Endodermal cell (in vitro differentiated cells): ENCODE measurements at regions not wholly inside any gene's neighbourhood (a gene's known extent, or its start where the extent isn't known, plus 50 kb on each side); places are given as distances from the start of the nearest gene placed in this dataset.
A peak's percentile ranks its signal among the peaks of the same experiment; 100 is the strongest.

Experiments
- DNase-seq: peaks from one replicate; pipeline ENCODE4 v3.0.0-alpha.2; 2017
- H3K27ac ChIP-seq: 2 replicates; pipeline ENCODE4 v1.5.1; 2013; ENCODE audit warnings: mild to moderate bottlenecking, low read depth, low read length, moderate library complexity
- H3K27me3 ChIP-seq: 2 replicates; pipeline ENCODE4 v1.6.1; 2013; ENCODE audit warnings: mild to moderate bottlenecking, low read length, moderate library complexity; ENCODE audit not compliant: insufficient read depth, control insufficient read depth, poor library complexity, severe bottlenecking
- H3K36me3 ChIP-seq: 2 replicates; pipeline ENCODE4 v1.7.0; 2013; ENCODE audit warnings: mild to moderate bottlenecking, low read length, moderate library complexity; ENCODE audit not compliant: control insufficient read depth, insufficient read depth
- H3K4me1 ChIP-seq: one replicate; pipeline ENCODE4 v1.7.0; 2013; ENCODE audit warnings: low read length; ENCODE audit not compliant: control insufficient read depth, insufficient read depth
- H3K4me3 ChIP-seq: 2 replicates; pipeline ENCODE4 v1.5.1; 2013; ENCODE audit warnings: mild to moderate bottlenecking, low read length, moderate library complexity
- H3K9ac ChIP-seq: 2 replicates; pipeline ENCODE4 v1.6.1; 2013; ENCODE audit warnings: mild to moderate bottlenecking, low read length, moderate library complexity; ENCODE audit not compliant: poor library complexity, severe bottlenecking; ENCODE audit errors: extremely low read depth
- H3K9me3 ChIP-seq: 2 replicates; pipeline ENCODE4 v1.6.1; 2013; ENCODE audit warnings: mild to moderate bottlenecking, low read length, moderate library complexity; ENCODE audit not compliant: control insufficient read depth
- H3K27ac Mint-ChIP-seq: 2 replicates; pipeline ENCODE4 v1.8.0; 2020; ENCODE audit warnings: mixed read lengths
- H3K27me3 Mint-ChIP-seq: 2 replicates; pipeline ENCODE4 v1.8.0; 2021; ENCODE audit warnings: mild to moderate bottlenecking, mixed read lengths; ENCODE audit not compliant: insufficient read depth
- H3K36me3 Mint-ChIP-seq: 2 replicates; pipeline ENCODE4 v1.8.0; 2020; ENCODE audit warnings: low read depth, mixed read lengths
- H3K4me1 Mint-ChIP-seq: 2 replicates; pipeline ENCODE4 v1.8.0; 2020; ENCODE audit warnings: mixed read lengths
- H3K4me3 Mint-ChIP-seq: 2 replicates; pipeline ENCODE4 v1.8.0; 2020; ENCODE audit warnings: mild to moderate bottlenecking, moderate library complexity, mixed read lengths
- H3K9me3 Mint-ChIP-seq: 2 replicates; pipeline ENCODE4 v1.8.0; 2020; ENCODE audit warnings: mild to moderate bottlenecking, mixed read lengths
- CTCF ChIP-seq: fragments of 200-600 bp; sonication (generic); conservative IDR thresholded peaks from 2 replicates; pipeline ENCODE4 v1.5.0; 2021; ENCODE audit warnings: antibody characterized with exemption, mild to moderate bottlenecking
- WGBS, 2 experiments: methylation state at CpG; one replicate each; pipeline versions ENCODE4 v1.1.5 to v1.1.7; 2013; ENCODE audit warnings: missing lambda C conversion rate in 2 of 2, mixed read lengths in 1 of 2; ENCODE audit not compliant: insufficient coverage in 1 of 2, insufficient read length in 1 of 2; 5-methylcytosine and 5-hydroxymethylcytosine counted together

GRCh38 chr13:30120133-30120822 is 187.1 kb downstream of the KATNAL1 start:
- WGBS, 2 experiments, result 90 to 94% methylated on average over 1 of the region's 1 CpG
- Histone ChIP-seq H3K9ac (no peak overlapping the region), H3K36me3 (no peaks in the 10 kb centered on the region), H3K27ac (no peak overlapping the region), H3K27me3 (no peaks in the 10 kb centered on the region), H3K4me3 (no peak overlapping the region), H3K9me3 (peaks cover 26% of the 10 kb centered on the region), H3K4me1 (peaks cover under 1% of the 10 kb centered on the region)
- no peak for TF ChIP-seq CTCF
- Mint-ChIP-seq H3K27ac (no peak overlapping the region), H3K36me3 (no peaks in the 10 kb centered on the region), H3K4me1 (no peaks in the 10 kb centered on the region), H3K4me3 (no peak overlapping the region), H3K27me3 (no peaks in the 10 kb centered on the region), H3K9me3 (peaks cover 11% of the 10 kb centered on the region)
- DNase-seq, result no peak

GRCh38 chr13:30119476-30119875 is 187.9 kb downstream of the KATNAL1 start:
- peaks cover 3% of the 10 kb centered on the region for H3K4me1 Mint-ChIP-seq
- H3K9me3 Mint-ChIP-seq, result peaks cover 11% of the 10 kb centered on the region
- Histone ChIP-seq H3K27me3 (no peaks in the 10 kb centered on the region), H3K9me3 (peaks cover 26% of the 10 kb centered on the region), H3K4me1 (peaks cover 3% of the 10 kb centered on the region), H3K9ac (no peak overlapping the region), H3K36me3 (no peaks in the 10 kb centered on the region), H3K27ac (no peak overlapping the region), H3K4me3 (no peak overlapping the region)
- H3K36me3 Mint-ChIP-seq, result no peaks in the 10 kb centered on the region
- no peak for TF ChIP-seq CTCF
- no peak for DNase-seq
- H3K27ac Mint-ChIP-seq, result no peak overlapping the region
- 84 to 93% methylated on average over 5 to 6 of the region's 6 CpGs for WGBS, 2 experiments
- H3K4me3 Mint-ChIP-seq, result no peak overlapping the region
- no peaks in the 10 kb centered on the region for H3K27me3 Mint-ChIP-seq

GRCh38 chr13:30116379-30116778 is 191.0 kb downstream of the KATNAL1 start:
- no peak for DNase-seq
- Histone ChIP-seq H3K4me3 (peak overlapping the region; percentile 19), H3K36me3 (no peaks in the 10 kb centered on the region), H3K4me1 (peaks cover 23% of the 10 kb centered on the region), H3K27me3 (no peaks in the 10 kb centered on the region), H3K27ac (no peak overlapping the region), H3K9ac (no peak overlapping the region), H3K9me3 (peaks cover 26% of the 10 kb centered on the region)
- TF ChIP-seq CTCF, result no peak
- Mint-ChIP-seq H3K36me3 (no peaks in the 10 kb centered on the region), H3K27ac (no peak overlapping the region), H3K4me3 (no peak overlapping the region), H3K27me3 (no peaks in the 10 kb centered on the region), H3K4me1 (peaks cover 32% of the 10 kb centered on the region), H3K9me3 (peaks cover 11% of the 10 kb centered on the region)
- 92% methylated on average over 6 of the region's 6 CpGs; no CpG with 5 or more reads in 1 of the 2 experiments for WGBS, 2 experiments
